ENCODE measurements at regions not wholly inside any gene's neighbourhood (a gene's known extent, or its start where the extent isn't known, plus 50 kb on each side); places are given as distances from the start of the nearest gene placed in this dataset.
A peak's percentile ranks its signal among the peaks of the same experiment; 100 is the strongest.

DNA sequence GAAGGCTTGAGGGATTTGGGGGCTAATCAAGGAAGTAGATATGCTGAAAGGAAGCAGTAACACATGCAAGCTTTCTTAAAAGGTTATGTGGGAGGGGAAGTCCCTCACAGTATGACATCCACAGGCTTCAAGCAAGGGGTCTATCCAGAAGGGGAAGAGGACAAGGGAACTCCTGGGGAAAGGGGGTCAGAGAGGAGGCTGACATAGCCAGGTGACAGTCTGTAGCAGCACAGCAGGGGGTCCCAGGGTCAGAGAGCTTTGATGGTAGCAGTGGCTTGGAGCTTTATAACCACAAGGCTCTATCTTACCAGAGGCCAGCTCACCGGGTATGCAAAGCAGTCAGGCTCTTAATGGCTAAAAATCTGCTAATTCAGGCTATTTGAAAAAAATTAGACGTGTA is 150.6 kb upstream of the NSMCE3 start:
- TF ChIP-seq, protein P1, sequence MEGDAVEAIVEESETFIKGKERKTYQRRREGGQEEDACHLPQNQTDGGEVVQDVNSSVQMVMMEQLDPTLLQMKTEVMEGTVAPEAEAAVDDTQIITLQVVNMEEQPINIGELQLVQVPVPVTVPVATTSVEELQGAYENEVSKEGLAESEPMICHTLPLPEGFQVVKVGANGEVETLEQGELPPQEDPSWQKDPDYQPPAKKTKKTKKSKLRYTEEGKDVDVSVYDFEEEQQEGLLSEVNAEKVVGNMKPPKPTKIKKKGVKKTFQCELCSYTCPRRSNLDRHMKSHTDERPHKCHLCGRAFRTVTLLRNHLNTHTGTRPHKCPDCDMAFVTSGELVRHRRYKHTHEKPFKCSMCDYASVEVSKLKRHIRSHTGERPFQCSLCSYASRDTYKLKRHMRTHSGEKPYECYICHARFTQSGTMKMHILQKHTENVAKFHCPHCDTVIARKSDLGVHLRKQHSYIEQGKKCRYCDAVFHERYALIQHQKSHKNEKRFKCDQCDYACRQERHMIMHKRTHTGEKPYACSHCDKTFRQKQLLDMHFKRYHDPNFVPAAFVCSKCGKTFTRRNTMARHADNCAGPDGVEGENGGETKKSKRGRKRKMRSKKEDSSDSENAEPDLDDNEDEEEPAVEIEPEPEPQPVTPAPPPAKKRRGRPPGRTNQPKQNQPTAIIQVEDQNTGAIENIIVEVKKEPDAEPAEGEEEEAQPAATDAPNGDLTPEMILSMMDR (IDR thresholded peaks at IDR 0.05) = no peak
- no peak for TF ChIP-seq POLR2A (IDR thresholded peaks at IDR 0.05)
- no peak for TF ChIP-seq EP300 (IDR thresholded peaks at IDR 0.05; ENCODE audit: low read depth)
- no peak for TF ChIP-seq POLR2AphosphoS5 (IDR thresholded peaks at IDR 0.05)
- no peaks in the 10 kb centered on the region for H3K27me3 ChIP-seq
- in situ Hi-C loops (cut with MboI; ENCODE audit: low pct_ligation_motif_present in 1 of 4, low pct_unique_long_range_greater_than_20kb in 1 of 4, low sequenced_read_pairs in 3 of 4) (no loop called here), intact Hi-C loops (cut with DNase I; ENCODE audit: low total_unique reads) (no loop called here)
- WGBS, 2 donors (ENCODE audit: low coverage in 1 of 2) = 77 to 87% methylated on average over 2 of the region's 2 CpGs
- no peaks in the 10 kb centered on the region for H3K9me3 ChIP-seq
- no peak overlapping the region for H3K4me3 ChIP-seq
- H3K27ac ChIP-seq = no peak overlapping the region
- no peaks in the 10 kb centered on the region for H3K36me3 ChIP-seq
- DNase-seq = no peak
- no peaks in the 10 kb centered on the region for H3K4me1 ChIP-seq

DNA sequence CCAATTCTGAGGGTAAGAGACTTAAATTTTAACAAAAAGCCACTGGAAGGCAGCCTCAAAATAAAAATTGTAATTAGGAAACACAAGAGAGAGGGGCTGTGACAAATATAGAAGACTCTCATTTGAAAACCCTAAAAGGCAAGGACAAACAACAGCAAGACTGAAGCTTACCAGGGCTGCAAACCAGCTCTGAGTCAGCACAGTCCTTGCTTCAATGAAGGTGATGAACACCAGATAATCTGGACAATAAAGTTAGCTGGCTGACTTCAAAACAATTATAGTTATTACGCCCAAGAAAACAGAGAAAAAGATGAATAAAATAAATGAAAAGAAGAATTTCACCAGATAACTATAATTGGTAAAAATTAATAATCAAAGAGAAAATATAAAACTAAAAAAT is 149.3 kb upstream of the NSMCE3 start:
- DNase-seq = no peak
- Histone ChIP-seq H3K4me1 (no peaks in the 10 kb centered on the region), H3K4me3 (no peak overlapping the region), H3K36me3 (no peaks in the 10 kb centered on the region), H3K9me3 (no peaks in the 10 kb centered on the region), H3K27me3 (no peaks in the 10 kb centered on the region), H3K27ac (peak overlapping the region in 2 of 4 donors; percentile 28 to 34)
- TF ChIP-seq, protein P1 (IDR thresholded peaks at IDR 0.05) = no peak
- TF ChIP-seq POLR2A (IDR thresholded peaks at IDR 0.05) (no peak), POLR2AphosphoS5 (IDR thresholded peaks at IDR 0.05) (peak in 2 of 3 donors; percentile 62), EP300 (IDR thresholded peaks at IDR 0.05; ENCODE audit: low read depth) (no peak)
- in situ Hi-C loops (cut with MboI; ENCODE audit: low pct_ligation_motif_present in 1 of 4, low pct_unique_long_range_greater_than_20kb in 1 of 4, low sequenced_read_pairs in 3 of 4) = no loop called here
- 83 to 84% methylated on average over 1 of the region's 1 CpG for WGBS, 2 donors (ENCODE audit: low coverage in 1 of 2)
- intact Hi-C loops (cut with DNase I; ENCODE audit: low total_unique reads) = no loop called here

DNA sequence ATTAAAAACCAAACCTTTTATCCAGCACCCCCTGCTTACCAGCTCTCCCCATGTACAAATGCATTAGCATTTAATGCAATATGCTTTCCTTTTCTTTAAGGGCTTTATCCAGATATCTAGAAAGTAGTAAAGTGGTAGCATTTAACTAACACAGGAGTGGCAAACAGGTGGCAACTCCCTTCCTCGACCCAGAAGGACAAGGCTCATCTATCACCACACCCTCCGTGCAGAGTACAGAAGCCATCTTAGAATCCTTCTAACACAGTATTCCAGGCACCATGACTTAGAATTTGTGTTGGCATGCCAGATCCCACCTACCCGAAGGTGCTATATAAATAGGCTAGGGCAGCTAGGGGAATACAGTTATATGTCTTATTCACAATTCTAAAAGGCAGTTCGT is 148.6 kb upstream of the NSMCE3 start:
- no peak for DNase-seq
- H3K9me3 ChIP-seq = no peaks in the 10 kb centered on the region
- H3K4me3 ChIP-seq = no peak overlapping the region
- in situ Hi-C loops (cut with MboI; ENCODE audit: low pct_ligation_motif_present in 1 of 4, low pct_unique_long_range_greater_than_20kb in 1 of 4, low sequenced_read_pairs in 3 of 4) (no loop called here), intact Hi-C loops (cut with DNase I; ENCODE audit: low total_unique reads) (no loop called here)
- H3K36me3 ChIP-seq = no peaks in the 10 kb centered on the region
- H3K27ac ChIP-seq = peak overlapping the region in 2 of 4 donors; percentile 28 to 34
- TF ChIP-seq POLR2A (IDR thresholded peaks at IDR 0.05) (no peak), POLR2AphosphoS5 (IDR thresholded peaks at IDR 0.05) (no peak), EP300 (IDR thresholded peaks at IDR 0.05; ENCODE audit: low read depth) (no peak)
- TF ChIP-seq, protein P1 (IDR thresholded peaks at IDR 0.05) = no peak
- 68 to 70% methylated on average over 2 to 4 of the region's 4 CpGs for WGBS, 2 donors (ENCODE audit: low coverage in 1 of 2)
- H3K4me1 ChIP-seq = no peaks in the 10 kb centered on the region
- no peaks in the 10 kb centered on the region for H3K27me3 ChIP-seq

DNA sequence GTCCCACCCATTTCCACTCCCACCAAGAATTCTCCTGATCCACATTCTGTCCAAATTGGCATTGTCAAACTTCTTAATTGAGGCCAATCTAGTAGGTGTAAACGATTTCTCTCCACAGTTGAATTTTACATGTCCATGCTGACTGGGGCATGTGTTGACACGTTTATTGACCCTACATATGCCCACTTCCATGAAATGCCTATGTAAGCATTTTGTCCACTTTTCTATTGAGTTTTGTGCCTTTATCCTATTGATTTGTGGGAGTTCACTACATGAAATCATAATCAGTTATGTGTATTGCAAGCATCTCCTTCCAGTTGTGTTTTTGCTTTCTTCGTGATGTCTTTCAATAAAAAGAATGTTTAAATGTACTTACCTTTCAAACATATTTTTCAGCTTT is 141.7 kb upstream of the NSMCE3 start:
- Histone ChIP-seq H3K4me1 (no peaks in the 10 kb centered on the region), H3K4me3 (no peak overlapping the region), H3K9me3 (no peaks in the 10 kb centered on the region), H3K27ac (no peak overlapping the region), H3K27me3 (no peaks in the 10 kb centered on the region), H3K36me3 (no peaks in the 10 kb centered on the region)
- DNase-seq = no peak
- intact Hi-C loops (cut with DNase I; ENCODE audit: low total_unique reads) (no loop called here), in situ Hi-C loops (cut with MboI; ENCODE audit: low pct_ligation_motif_present in 1 of 4, low pct_unique_long_range_greater_than_20kb in 1 of 4, low sequenced_read_pairs in 3 of 4) (no loop called here)
- TF ChIP-seq, protein P1 (IDR thresholded peaks at IDR 0.05) = no peak
- TF ChIP-seq POLR2AphosphoS5 (IDR thresholded peaks at IDR 0.05) (no peak), EP300 (IDR thresholded peaks at IDR 0.05; ENCODE audit: low read depth) (no peak), POLR2A (IDR thresholded peaks at IDR 0.05) (no peak)
- WGBS, 2 donors (ENCODE audit: low coverage in 1 of 2) = 67 to 79% methylated on average over 1 to 3 of the region's 3 CpGs
